ENCODE measurements at regions not wholly inside any gene's neighbourhood (a gene's known extent, or its start where the extent isn't known, plus 50 kb on each side); places are given as distances from the start of the nearest gene placed in this dataset.

DNA sequence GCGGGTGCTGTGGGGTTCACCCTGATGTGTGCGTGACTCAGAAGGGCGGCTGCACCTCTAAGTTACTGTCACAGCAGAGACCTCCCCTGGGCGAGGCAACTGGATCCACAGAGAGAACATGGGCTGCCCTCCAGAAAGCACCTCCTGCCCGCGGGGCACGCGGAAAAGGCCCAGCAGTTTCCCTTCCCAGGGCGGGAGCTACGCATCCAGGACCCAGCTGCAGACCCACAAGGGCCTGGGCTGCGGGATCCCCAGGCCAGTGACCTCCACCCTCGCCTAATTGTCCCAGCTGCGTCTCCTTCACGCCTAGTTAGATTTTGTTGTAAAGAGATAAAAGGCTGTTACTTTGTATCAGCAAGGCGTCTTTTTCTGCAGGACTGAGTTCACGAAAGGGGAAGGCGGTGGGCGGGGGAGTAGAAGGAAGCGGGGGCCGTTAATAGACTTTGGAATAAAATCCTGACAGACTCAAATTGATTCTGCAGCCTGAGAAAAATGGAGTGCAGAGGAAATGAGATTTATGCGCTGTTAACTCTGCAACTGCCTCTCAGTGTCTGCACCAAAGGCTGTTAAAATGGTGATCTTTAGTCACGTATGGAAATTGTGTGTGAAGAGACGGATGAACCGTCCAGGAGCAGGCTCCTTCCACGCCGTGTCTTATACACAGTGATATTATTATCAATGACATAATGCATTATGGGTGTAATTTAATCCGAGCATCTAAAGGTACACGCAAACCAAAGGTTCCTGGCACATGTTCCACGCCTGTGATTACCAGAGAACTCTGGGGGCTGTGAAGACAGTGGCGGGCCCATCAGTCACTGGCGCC lies 65.9 kb upstream of the FBRSL1 start:
- no peaks in the 10 kb centered on the region for H3K27me3 ChIP-seq (replicated peaks; ENCODE audit: insufficient read depth)
- H3K9me3 ChIP-seq: no peaks in the 10 kb centered on the region
- H3K36me3 ChIP-seq: no peaks in the 10 kb centered on the region
- no peak overlapping the region for H3K4me3 ChIP-seq
- ATAC-seq (ENCODE audit: insufficient number of reproducible peaks, low FRiP score, low read depth) (no peak), DNase-seq (ENCODE audit: low spot score) (no peak)
- TF ChIP-seq, protein P1, sequence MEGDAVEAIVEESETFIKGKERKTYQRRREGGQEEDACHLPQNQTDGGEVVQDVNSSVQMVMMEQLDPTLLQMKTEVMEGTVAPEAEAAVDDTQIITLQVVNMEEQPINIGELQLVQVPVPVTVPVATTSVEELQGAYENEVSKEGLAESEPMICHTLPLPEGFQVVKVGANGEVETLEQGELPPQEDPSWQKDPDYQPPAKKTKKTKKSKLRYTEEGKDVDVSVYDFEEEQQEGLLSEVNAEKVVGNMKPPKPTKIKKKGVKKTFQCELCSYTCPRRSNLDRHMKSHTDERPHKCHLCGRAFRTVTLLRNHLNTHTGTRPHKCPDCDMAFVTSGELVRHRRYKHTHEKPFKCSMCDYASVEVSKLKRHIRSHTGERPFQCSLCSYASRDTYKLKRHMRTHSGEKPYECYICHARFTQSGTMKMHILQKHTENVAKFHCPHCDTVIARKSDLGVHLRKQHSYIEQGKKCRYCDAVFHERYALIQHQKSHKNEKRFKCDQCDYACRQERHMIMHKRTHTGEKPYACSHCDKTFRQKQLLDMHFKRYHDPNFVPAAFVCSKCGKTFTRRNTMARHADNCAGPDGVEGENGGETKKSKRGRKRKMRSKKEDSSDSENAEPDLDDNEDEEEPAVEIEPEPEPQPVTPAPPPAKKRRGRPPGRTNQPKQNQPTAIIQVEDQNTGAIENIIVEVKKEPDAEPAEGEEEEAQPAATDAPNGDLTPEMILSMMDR (IDR thresholded peaks at IDR 0.05): no peak
- peaks cover 0 to under 1% of the 10 kb centered on the region in 2 donors for H3K4me1 ChIP-seq (ENCODE audit: control insufficient read depth in 1 of 2, low read depth in 2 of 2)
- no peak overlapping the region for H3K27ac ChIP-seq

DNA sequence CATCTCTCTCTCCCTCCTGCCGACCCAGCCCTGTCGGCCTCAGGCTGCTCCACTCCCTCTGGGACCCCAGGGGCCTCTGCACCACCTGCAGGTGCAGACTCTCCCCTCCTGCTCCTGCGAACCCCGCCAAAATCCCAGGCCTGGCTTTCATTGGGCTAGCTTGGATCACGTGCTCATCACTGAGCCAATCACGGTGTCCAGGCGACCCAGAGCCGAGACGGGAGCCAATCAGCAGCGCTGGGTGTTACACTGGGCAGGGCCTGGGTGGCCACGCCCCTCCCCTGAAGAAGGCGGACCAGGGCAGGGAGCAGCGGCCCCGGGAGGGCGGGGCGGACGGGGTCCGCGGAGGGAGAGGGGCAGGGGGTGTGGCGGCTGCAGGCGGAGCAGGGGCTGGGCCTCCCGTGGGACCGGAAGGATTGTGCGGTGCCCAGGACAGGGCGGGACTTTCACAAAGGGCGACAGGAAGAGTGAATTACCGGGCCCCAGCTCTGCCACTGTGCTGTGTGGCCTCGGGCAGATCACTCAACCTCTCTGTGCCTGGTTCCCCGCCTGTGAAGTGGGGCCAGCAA lies 66.6 kb upstream of the FBRSL1 start:
- Histone ChIP-seq H3K9me3 (no peaks in the 10 kb centered on the region), H3K4me1 (ENCODE audit: control insufficient read depth in 1 of 2, low read depth in 2 of 2) (no peaks in the 10 kb centered on the region), H3K4me3 (no peak overlapping the region), H3K27me3 (replicated peaks; ENCODE audit: insufficient read depth) (no peaks in the 10 kb centered on the region), H3K36me3 (no peaks in the 10 kb centered on the region), H3K27ac (no peak overlapping the region)
- TF ChIP-seq, protein P1 (IDR thresholded peaks at IDR 0.05): no peak
- ATAC-seq (ENCODE audit: insufficient number of reproducible peaks, low FRiP score, low read depth) (no peak), DNase-seq (ENCODE audit: low spot score) (no peak)

DNA sequence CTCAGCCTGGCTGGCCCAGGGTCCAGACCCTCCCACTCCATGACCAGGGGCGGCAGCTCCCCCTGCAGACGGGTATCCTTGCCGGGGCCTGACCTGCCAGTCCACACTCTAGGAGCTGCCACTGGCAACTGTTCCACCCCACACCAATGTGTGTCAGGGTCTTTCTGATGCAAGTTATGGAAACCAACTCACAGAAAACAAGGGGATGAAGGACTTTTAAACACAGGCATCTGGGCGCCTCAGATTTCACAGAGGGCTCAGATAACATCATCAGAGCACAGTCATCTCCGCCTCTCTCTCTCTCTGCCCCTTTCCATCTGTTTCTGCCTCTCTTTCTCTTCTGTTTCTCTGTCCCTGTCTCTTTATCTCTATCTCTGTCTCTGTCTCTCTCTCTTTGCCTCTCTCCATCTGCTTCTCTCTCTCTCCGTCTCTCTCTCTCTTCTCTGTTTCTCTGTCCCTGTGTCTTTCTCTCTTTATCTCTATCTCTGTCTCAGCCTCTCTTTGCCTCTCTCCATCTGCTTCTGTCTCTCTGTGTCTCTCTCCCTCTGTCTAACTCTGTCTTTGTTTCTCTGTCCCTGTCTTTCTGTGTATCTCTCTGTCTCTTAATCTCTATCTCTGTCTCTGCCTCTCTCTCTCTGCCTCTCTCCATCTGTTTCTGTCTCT lies 67.4 kb upstream of the FBRSL1 start:
- Histone ChIP-seq H3K4me1 (ENCODE audit: control insufficient read depth in 1 of 2, low read depth in 2 of 2) (no peaks in the 10 kb centered on the region), H3K27ac (no peak overlapping the region), H3K9me3 (no peaks in the 10 kb centered on the region), H3K27me3 (replicated peaks; ENCODE audit: insufficient read depth) (no peaks in the 10 kb centered on the region), H3K4me3 (no peak overlapping the region), H3K36me3 (no peaks in the 10 kb centered on the region)
- TF ChIP-seq, protein P1 (IDR thresholded peaks at IDR 0.05): no peak
- DNase-seq (ENCODE audit: low spot score) (no peak), ATAC-seq (ENCODE audit: insufficient number of reproducible peaks, low FRiP score, low read depth) (no peak)

DNA sequence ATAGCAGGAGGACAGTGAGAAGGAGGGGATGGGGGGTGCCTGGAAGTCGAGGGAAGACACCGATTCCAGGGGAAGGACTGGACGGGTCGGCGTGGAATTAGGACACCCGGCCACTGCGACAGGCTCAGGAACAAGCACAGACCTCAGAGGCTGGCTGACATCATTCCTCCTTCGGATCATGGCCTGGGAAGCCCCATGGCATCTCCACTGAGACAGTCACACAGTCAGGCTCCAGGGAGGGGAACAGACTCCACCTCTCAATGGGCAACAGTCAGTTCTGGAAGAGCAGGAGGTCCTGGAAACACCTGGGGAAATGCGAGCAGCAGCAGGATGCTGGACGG lies 67.9 kb upstream of the FBRSL1 start:
- Histone ChIP-seq H3K4me1 (ENCODE audit: control insufficient read depth in 1 of 2, low read depth in 2 of 2) (no peaks in the 10 kb centered on the region), H3K9me3 (no peaks in the 10 kb centered on the region), H3K27ac (no peak overlapping the region), H3K36me3 (no peaks in the 10 kb centered on the region), H3K27me3 (replicated peaks; ENCODE audit: insufficient read depth) (no peaks in the 10 kb centered on the region), H3K4me3 (no peak overlapping the region)
- ATAC-seq (ENCODE audit: insufficient number of reproducible peaks, low FRiP score, low read depth) (no peak), DNase-seq (ENCODE audit: low spot score) (no peak)
- TF ChIP-seq, protein P1 (IDR thresholded peaks at IDR 0.05): no peak

DNA sequence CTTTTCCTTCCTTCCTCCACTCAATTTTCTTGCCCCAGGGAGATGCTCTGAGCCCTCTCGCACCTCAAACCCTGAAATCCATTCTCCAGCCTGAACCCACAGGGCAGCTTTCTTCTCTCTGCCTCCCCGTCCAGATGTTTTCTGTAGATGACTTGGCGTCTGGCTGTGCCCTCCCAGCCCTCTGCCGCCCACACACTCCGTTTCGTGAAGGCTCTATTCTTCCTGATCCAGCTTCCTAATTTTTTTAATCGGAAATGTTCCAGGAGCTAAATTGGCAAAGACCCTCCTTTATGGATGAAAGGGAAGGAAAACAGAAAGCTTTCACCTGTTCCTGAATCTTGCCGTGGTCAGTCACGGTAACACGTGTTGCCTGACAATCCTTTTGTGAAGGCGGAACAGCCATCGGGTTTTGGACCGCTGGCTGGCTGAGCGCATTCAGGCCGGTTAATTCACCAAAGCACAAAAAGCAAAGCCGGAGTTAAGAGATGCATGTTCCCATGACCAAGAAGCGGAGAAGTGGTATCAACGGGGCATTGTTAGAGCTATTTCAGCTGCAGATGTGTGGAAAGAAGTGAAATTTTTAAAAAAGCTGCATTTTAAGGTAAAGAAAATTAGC lies 70.2 kb upstream of the FBRSL1 start:
- Histone ChIP-seq H3K9me3 (no peaks in the 10 kb centered on the region), H3K27ac (no peak overlapping the region), H3K4me3 (no peak overlapping the region), H3K36me3 (no peaks in the 10 kb centered on the region), H3K4me1 (ENCODE audit: control insufficient read depth in 1 of 2, low read depth in 2 of 2) (no peaks in the 10 kb centered on the region), H3K27me3 (replicated peaks; ENCODE audit: insufficient read depth) (no peaks in the 10 kb centered on the region)
- TF ChIP-seq, protein P1 (IDR thresholded peaks at IDR 0.05): no peak
- ATAC-seq (ENCODE audit: insufficient number of reproducible peaks, low FRiP score, low read depth) (no peak), DNase-seq (ENCODE audit: low spot score) (no peak)
